IPS DF 6.9 (cell line): ENCODE measurements at regions not wholly inside any gene's neighbourhood (a gene's known extent, or its start where the extent isn't known, plus 50 kb on each side); places are given as distances from the start of the nearest gene placed in this dataset.

Experiments used
- DNase-seq: peaks from one replicate; pipeline ENCODE4 v3.0.0-alpha.2; 2013; ENCODE audit warnings: low read depth, low spot score
- H3K27ac ChIP-seq: one replicate; pipeline ENCODE4 v1.5.1; 2013; ENCODE audit warnings: low read length, control low read depth
- H3K27me3 ChIP-seq: 2 replicates; pipeline ENCODE4 v1.6.1; 2013; ENCODE audit warnings: mild to moderate bottlenecking, low read length; ENCODE audit not compliant: control insufficient read depth, insufficient read depth
- H3K36me3 ChIP-seq: 2 replicates; pipeline ENCODE4 v1.6.1; 2013; ENCODE audit warnings: low read length; ENCODE audit not compliant: control insufficient read depth, insufficient read depth
- H3K4me1 ChIP-seq: 2 replicates; pipeline ENCODE4 v1.6.1; 2013; ENCODE audit warnings: low read length; ENCODE audit not compliant: control insufficient read depth, insufficient read depth
- H3K4me3 ChIP-seq: 2 replicates; pipeline ENCODE4 v1.5.1; 2013; ENCODE audit warnings: mild to moderate bottlenecking, low read length
- H3K9me3 ChIP-seq: 2 replicates; pipeline ENCODE4 v1.6.1; 2013; ENCODE audit warnings: low read length, inconsistent platforms; ENCODE audit not compliant: control insufficient read depth, insufficient read depth
- WGBS: extraction: QIAGEN DNeasy Blood & Tissue Kit; methylation state at CpG from one replicate; pipeline ENCODE4 v1.1.7; 2013; ENCODE audit warnings: mixed read lengths, missing lambda C conversion rate; ENCODE audit not compliant: insufficient read length, insufficient coverage; 5-methylcytosine and 5-hydroxymethylcytosine counted together

DNA sequence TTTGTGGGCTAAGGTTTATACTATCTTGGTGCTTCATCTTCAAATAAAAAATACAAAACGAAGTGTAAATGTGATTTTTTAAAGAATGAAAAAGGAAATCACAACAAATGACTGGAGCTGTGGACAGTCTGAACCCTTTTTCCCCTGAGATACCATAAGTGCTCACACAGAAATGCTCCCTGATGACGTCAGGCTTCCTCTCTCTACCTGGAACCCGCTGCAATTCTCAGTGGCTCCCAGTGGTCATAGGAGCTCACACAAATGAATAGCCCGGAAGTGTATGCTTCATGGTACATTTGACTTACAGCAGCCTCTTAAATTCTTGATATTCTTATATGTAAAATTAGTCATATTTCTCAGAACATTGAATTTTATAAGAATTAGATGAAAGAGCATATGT is 249.7 kb upstream of the GYPC start:
- Histone ChIP-seq H3K27me3 (no peaks in the 10 kb centered on the region), H3K9me3 (no peaks in the 10 kb centered on the region), H3K4me1 (no peaks in the 10 kb centered on the region), H3K27ac (no peak overlapping the region), H3K4me3 (no peak overlapping the region), H3K36me3 (no peaks in the 10 kb centered on the region)
- no CpG with 5 or more reads among the region's 4 CpGs for WGBS
- no peak for DNase-seq

DNA sequence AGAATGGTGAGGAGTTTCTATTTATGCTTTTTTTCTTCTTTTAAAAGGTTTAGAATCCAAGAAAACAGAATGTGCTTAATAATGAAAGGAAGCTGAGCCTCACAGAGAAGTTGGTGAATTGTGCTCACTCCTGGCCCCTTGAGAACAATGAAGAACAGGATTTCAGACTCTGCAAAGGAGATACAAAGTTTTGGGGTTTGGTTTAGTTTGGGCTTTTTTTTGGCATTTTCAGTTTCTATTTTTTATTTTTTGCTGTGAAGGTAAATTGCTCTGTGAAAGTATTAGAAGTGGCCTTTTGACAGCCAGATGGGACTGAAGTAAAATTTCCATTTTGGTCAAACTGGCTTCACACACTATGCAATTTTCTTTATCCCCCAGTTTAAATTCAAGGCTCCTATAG is 247.3 kb upstream of the GYPC start:
- no peak overlapping the region for H3K27ac ChIP-seq
- H3K4me1 ChIP-seq = no peaks in the 10 kb centered on the region
- H3K36me3 ChIP-seq = no peaks in the 10 kb centered on the region
- no peak overlapping the region for H3K4me3 ChIP-seq
- no peaks in the 10 kb centered on the region for H3K27me3 ChIP-seq
- no peaks in the 10 kb centered on the region for H3K9me3 ChIP-seq
- no peak for DNase-seq

DNA sequence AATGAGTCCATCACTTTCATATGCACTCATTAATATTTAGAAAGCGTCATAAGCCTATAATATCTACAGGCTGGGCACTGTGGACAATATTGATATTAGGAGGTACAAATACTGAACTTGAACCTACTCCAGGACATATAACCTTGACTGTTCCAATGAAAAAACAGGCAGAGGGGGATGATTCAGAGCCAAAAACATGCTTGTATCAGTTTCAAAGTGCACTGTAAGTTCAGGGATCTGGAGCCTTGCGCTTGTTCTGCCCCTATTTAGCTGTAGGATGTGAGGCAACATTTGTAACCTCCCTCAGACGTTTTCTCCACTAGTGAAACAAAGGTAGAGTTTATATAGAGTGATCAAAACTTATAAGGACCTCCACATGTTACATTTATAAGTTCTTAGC is 246.1 kb upstream of the GYPC start:
- Histone ChIP-seq H3K4me3 (no peak overlapping the region), H3K27me3 (no peaks in the 10 kb centered on the region), H3K27ac (no peak overlapping the region), H3K4me1 (no peaks in the 10 kb centered on the region), H3K9me3 (no peaks in the 10 kb centered on the region), H3K36me3 (no peaks in the 10 kb centered on the region)
- DNase-seq = no peak
- no CpG with 5 or more reads among the region's 3 CpGs for WGBS

DNA sequence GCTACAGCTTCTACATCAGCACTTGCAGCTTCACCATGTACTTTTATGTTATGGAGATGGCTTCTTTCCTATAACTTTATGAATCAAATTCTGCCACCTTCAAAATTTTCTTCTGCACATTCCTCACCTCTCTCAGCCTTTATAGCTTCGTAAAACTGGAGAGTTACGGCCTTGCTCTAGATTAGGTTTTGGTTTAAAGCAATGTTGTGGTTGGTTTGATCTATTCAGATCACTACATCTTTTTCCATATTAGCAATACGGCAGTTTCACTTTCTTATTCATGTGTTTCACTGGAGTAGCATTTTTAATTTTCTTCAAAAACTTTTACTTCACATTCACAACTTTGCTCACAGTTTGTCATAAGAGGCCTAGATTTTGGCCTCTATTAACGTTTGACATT is 242.9 kb upstream of the GYPC start:
- no peak for DNase-seq
- Histone ChIP-seq H3K9me3 (no peaks in the 10 kb centered on the region), H3K36me3 (no peaks in the 10 kb centered on the region), H3K4me1 (no peaks in the 10 kb centered on the region), H3K4me3 (no peak overlapping the region), H3K27me3 (no peaks in the 10 kb centered on the region), H3K27ac (no peak overlapping the region)
- no CpG with 5 or more reads among the region's 4 CpGs for WGBS

DNA sequence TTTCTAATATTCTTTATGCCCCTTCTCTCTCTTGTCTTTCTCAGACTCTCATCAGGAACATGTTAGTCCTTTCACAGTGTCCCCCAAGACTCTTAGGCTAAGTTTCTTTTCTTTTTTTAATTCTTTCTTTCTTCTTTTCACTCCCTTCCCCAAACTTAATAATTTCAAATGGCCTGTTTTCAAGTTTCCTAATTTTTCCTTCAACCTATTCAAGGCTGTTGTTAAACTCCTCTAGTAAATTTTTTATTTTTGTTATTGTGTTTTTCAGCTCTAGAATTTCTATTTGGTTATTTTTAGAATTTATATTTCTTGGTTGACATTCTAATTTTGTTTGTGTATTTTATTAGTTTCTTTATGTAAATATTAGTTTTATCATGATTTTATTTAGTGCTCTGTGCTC is 236.6 kb upstream of the GYPC start:
- Histone ChIP-seq H3K27ac (no peak overlapping the region), H3K9me3 (no peaks in the 10 kb centered on the region), H3K4me1 (no peaks in the 10 kb centered on the region), H3K4me3 (no peak overlapping the region), H3K36me3 (no peaks in the 10 kb centered on the region), H3K27me3 (no peaks in the 10 kb centered on the region)
- no peak for DNase-seq

DNA sequence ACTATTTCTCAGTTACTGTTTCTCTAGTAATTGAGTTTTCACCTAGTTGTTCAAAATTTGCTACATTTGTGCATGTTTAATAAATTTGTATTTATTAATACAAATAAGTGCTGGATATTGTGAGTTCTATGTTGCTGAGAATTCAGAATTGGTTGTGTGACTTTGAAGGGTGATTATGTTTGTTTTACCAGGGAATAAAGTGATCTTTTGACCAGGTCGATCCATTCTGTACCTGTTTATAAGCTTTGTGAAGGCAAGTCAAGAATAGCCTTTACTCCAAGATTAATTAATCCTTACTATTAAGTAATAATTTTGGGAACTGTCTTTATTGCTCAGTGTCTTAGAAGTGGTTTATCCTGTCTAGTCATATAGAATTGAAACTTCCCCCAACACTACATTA is 230.0 kb upstream of the GYPC start:
- no CpG with 5 or more reads among the region's 1 CpG for WGBS
- no peak overlapping the region for H3K4me3 ChIP-seq
- H3K27me3 ChIP-seq = no peaks in the 10 kb centered on the region
- H3K27ac ChIP-seq = no peak overlapping the region
- H3K9me3 ChIP-seq = no peaks in the 10 kb centered on the region
- H3K4me1 ChIP-seq = no peaks in the 10 kb centered on the region
- H3K36me3 ChIP-seq = no peaks in the 10 kb centered on the region
- no peak for DNase-seq

DNA sequence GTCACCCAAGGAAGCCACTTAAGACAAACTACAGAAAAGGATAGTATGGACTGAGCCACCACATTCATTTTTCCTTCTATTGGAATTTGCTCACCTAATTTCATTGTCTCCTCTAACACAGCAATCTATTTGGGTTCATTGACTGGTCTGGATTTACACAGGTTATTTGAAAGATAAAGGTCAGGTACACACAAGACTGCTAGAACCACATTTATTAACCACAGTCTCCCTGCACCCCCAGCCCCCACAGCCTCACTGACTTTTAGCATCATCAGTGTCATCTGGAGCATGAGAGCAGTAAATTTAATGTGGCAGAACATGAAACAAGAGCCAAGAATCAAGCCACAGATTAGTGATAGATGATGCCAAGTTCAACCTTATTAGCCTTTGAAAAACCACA is 226.9 kb upstream of the GYPC start:
- Histone ChIP-seq H3K27me3 (no peaks in the 10 kb centered on the region), H3K4me1 (no peaks in the 10 kb centered on the region), H3K4me3 (no peak overlapping the region), H3K27ac (no peak overlapping the region), H3K9me3 (no peaks in the 10 kb centered on the region), H3K36me3 (no peaks in the 10 kb centered on the region)
- DNase-seq = no peak

DNA sequence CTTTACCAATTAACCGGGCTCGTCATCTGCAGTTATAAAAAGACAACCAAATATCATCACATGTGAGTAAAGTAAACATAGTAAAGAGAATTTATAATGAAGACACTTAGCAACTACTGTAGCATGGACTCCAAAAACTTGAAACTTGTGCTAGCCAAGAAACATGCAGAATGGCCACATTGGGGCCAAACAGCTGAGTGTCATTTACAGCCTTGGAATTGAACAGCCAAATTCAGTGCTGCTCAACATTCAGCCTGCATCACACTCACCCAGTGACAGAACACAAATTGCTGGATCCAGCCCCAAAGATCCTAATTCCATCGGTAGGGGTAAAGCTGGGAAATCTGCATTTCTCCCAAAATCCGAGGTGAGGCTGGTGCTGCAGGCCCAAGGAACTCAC is 224.8 kb upstream of the GYPC start:
- Histone ChIP-seq H3K9me3 (no peaks in the 10 kb centered on the region), H3K27me3 (no peaks in the 10 kb centered on the region), H3K36me3 (no peaks in the 10 kb centered on the region), H3K4me3 (no peak overlapping the region), H3K27ac (no peak overlapping the region), H3K4me1 (no peaks in the 10 kb centered on the region)
- WGBS = no CpG with 5 or more reads among the region's 4 CpGs
- no peak for DNase-seq

DNA sequence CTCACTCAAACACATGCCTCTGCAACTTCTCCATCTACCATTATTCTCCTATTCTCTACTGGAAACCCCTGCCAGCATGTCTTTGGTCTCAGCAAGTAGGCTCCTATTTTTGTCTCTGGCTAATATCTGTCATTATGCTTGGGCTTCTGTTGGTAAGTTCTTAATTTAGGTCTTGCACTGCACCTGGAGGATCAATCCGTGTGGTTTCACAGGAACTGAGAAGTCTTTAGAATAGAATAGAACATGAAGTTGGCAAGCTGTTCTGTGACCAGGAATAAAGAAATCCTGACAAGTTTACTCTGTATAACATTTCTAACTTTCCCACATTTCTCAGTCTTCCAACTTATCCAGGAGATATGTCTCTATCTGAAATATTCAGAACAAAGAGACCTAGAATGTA is 219.5 kb upstream of the GYPC start:
- no peak for DNase-seq
- H3K27ac ChIP-seq = no peak overlapping the region
- H3K36me3 ChIP-seq = no peaks in the 10 kb centered on the region
- no peak overlapping the region for H3K4me3 ChIP-seq
- WGBS = no CpG with 5 or more reads among the region's 1 CpG
- no peaks in the 10 kb centered on the region for H3K9me3 ChIP-seq
- no peaks in the 10 kb centered on the region for H3K4me1 ChIP-seq
- H3K27me3 ChIP-seq = no peaks in the 10 kb centered on the region

DNA sequence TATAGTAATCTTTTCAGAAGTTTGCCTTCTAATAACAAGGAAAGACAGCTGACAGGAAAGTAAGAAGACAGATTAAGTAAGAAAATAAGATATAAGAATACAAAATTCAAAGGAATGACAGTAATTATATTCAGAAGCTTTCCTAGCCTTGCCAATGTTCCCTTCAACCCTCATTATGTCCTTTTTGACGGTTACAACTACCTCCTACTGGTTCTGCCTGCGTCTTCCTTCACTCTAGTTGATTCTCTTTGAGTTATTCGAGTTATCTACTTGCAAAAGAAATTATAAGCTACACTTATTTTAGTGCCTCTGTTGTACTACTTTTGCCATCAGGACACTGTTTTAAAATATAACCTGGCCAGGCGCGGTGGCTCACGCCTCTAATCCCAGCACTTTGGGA is 218.9 kb upstream of the GYPC start:
- Histone ChIP-seq H3K9me3 (no peaks in the 10 kb centered on the region), H3K27me3 (no peaks in the 10 kb centered on the region), H3K4me1 (no peaks in the 10 kb centered on the region), H3K4me3 (no peak overlapping the region), H3K27ac (no peak overlapping the region), H3K36me3 (no peaks in the 10 kb centered on the region)
- no CpG with 5 or more reads among the region's 6 CpGs for WGBS
- no peak for DNase-seq

DNA sequence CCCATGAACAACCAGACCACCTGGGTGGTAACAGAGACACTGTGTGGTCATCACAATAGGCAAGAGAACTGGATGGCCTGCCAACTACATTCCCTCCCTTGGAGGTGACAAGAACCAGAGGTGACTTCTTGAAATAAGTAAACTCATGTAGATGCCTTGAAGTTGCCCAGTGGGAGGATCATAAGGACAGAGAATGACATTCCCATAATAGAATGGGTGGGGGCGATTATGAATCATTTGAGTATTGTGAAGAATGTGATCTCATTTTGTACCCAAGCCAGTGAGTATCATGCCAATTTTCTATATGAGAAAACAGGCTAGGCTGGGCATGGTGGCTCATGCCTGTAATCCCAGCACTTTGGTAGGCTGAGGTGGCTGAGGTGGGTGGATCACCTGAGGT is 211.4 kb upstream of the GYPC start:
- H3K27ac ChIP-seq = no peak overlapping the region
- DNase-seq = no peak
- H3K27me3 ChIP-seq = no peaks in the 10 kb centered on the region
- H3K4me3 ChIP-seq = no peak overlapping the region
- no peaks in the 10 kb centered on the region for H3K4me1 ChIP-seq
- no peaks in the 10 kb centered on the region for H3K36me3 ChIP-seq
- no CpG with 5 or more reads among the region's 1 CpG for WGBS
- no peaks in the 10 kb centered on the region for H3K9me3 ChIP-seq
